Neural progenitor cell (in vitro differentiated cells): ENCODE measurements at regions not wholly inside any gene's neighbourhood (a gene's known extent, or its start where the extent isn't known, plus 50 kb on each side); places are given as distances from the start of the nearest gene placed in this dataset.

Source experiments
- DNase-seq: peaks from one replicate; pipeline ENCODE4 v3.0.0-alpha.2; 2016; ENCODE audit warnings: low spot score
- H2AFZ ChIP-seq: fragments of 200-600 bp; sonication (generic); replicated peaks from 2 replicates; pipeline ENCODE4 v1.6.1; 2016; ENCODE audit warnings: antibody characterized with exemption
- H3F3A ChIP-seq: fragments of 200-600 bp; sonication (generic); 2 replicates; pipeline ENCODE4 v1.6.1; 2016; ENCODE audit warnings: antibody characterized with exemption, low read depth
- H3K27ac ChIP-seq: fragments of 200-600 bp; sonication (generic); 2 replicates; pipeline ENCODE4 v1.5.1; 2016; ENCODE audit warnings: mild to moderate bottlenecking
- H3K27me3 ChIP-seq: fragments of 200-600 bp; sonication (generic); 2 replicates; pipeline ENCODE4 v1.6.1; 2016; ENCODE audit warnings: mild to moderate bottlenecking, moderate library complexity
- H3K36me3 ChIP-seq: fragments of 200-600 bp; sonication (generic); 2 replicates; pipeline ENCODE4 v1.5.1; 2016
- H3K4me1 ChIP-seq: fragments of 200-600 bp; sonication (generic); 2 replicates; pipeline ENCODE4 v1.6.1; 2016; ENCODE audit warnings: mixed run types
- H3K4me2 ChIP-seq: fragments of 200-600 bp; sonication (generic); 2 replicates; pipeline ENCODE4 v1.6.1; 2016
- H3K4me3 ChIP-seq: fragments of 200-600 bp; sonication (generic); 2 replicates; pipeline ENCODE4 v1.5.1; 2016
- H3K79me2 ChIP-seq: fragments of 200-600 bp; sonication (generic); 2 replicates; pipeline ENCODE4 v1.6.1; 2016; ENCODE audit warnings: low read depth
- H3K9ac ChIP-seq: fragments of 200-600 bp; sonication (generic); 2 replicates; pipeline ENCODE4 v1.6.1; 2016
- H3K9me3 ChIP-seq: fragments of 200-600 bp; sonication (generic); 2 replicates; pipeline ENCODE4 v1.5.1; 2016; ENCODE audit warnings: low read depth
- H4K20me1 ChIP-seq: fragments of 200-600 bp; sonication (generic); 2 replicates; pipeline ENCODE4 v1.6.1; 2016; ENCODE audit warnings: low read depth
- H3K27ac Mint-ChIP-seq: 3 replicates; pipeline ENCODE4 v1.8.0; 2021; ENCODE audit warnings: mixed read lengths
- H3K27me3 Mint-ChIP-seq: 2 replicates; pipeline ENCODE4 v1.8.0; 2022; ENCODE audit warnings: low read depth, mild to moderate bottlenecking, inconsistent platforms, moderate library complexity, mixed read lengths; ENCODE audit not compliant: insufficient read depth
- H3K36me3 Mint-ChIP-seq: 3 replicates; pipeline ENCODE4 v1.8.0; 2021; ENCODE audit warnings: mixed read lengths
- H3K4me1 Mint-ChIP-seq: 3 replicates; pipeline ENCODE4 v1.8.0; 2021; ENCODE audit warnings: mixed read lengths
- H3K4me3 Mint-ChIP-seq: 3 replicates; pipeline ENCODE4 v1.8.0; 2021; ENCODE audit warnings: mild to moderate bottlenecking, moderate library complexity, mixed read lengths
- H3K9me3 Mint-ChIP-seq: 3 replicates; pipeline ENCODE4 v1.8.0; 2020; ENCODE audit warnings: mixed read lengths
- EZH2 ChIP-seq: fragments of 200-600 bp; sonication (generic); IDR thresholded peaks from 2 replicates; pipeline ENCODE4 v1.6.1; 2017; ENCODE audit warnings: antibody characterized with exemption, mild to moderate bottlenecking, moderate library complexity
- EZH2phosphoT487 ChIP-seq: fragments of 200-600 bp; sonication (generic); IDR thresholded peaks from 2 replicates; pipeline ENCODE4 v1.6.1; 2017; ENCODE audit warnings: antibody characterized with exemption
- TF ChIP-seq, protein P1 (sequence below): fragments of 200-600 bp; sonication (generic); IDR thresholded peaks from 2 replicates; pipeline ENCODE4 v1.5.1; 2017; ENCODE audit warnings: antibody characterized with exemption, mild to moderate bottlenecking

DNA sequence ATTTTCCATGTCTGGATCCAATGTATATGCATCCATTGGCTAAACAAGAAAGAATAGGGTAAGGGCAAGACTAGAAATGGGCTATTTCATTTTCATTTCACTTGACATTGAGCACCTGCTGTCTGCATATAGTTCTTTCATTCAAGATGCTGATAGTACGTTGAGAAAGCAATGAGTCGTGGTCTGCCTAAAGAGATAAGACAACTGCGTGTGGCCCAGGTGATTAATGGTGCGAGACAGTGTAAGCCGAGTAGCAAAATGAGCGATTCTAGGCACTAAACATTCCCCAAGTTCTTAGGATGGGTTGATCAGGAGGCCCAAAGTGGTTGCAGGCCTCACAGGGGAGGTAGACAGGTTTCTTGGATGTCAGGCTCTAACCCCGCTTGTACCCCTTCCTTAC, 235.4 kb downstream of the PDCD6IP start:
- no peaks in the 10 kb centered on the region for H3K4me1 Mint-ChIP-seq
- H3K36me3 Mint-ChIP-seq: no peaks in the 10 kb centered on the region
- no peaks in the 10 kb centered on the region for H3K27me3 ChIP-seq
- no peak overlapping the region for H3K4me3 ChIP-seq
- peaks cover 5% of the 10 kb centered on the region for H3K27me3 Mint-ChIP-seq
- no peak overlapping the region for H2AFZ ChIP-seq
- no peaks in the 10 kb centered on the region for H4K20me1 ChIP-seq
- DNase-seq: no peak
- H3K9me3 Mint-ChIP-seq: no peaks in the 10 kb centered on the region
- no peaks in the 10 kb centered on the region for H3K79me2 ChIP-seq
- no peak overlapping the region for H3K4me3 Mint-ChIP-seq
- TF ChIP-seq, protein P1, sequence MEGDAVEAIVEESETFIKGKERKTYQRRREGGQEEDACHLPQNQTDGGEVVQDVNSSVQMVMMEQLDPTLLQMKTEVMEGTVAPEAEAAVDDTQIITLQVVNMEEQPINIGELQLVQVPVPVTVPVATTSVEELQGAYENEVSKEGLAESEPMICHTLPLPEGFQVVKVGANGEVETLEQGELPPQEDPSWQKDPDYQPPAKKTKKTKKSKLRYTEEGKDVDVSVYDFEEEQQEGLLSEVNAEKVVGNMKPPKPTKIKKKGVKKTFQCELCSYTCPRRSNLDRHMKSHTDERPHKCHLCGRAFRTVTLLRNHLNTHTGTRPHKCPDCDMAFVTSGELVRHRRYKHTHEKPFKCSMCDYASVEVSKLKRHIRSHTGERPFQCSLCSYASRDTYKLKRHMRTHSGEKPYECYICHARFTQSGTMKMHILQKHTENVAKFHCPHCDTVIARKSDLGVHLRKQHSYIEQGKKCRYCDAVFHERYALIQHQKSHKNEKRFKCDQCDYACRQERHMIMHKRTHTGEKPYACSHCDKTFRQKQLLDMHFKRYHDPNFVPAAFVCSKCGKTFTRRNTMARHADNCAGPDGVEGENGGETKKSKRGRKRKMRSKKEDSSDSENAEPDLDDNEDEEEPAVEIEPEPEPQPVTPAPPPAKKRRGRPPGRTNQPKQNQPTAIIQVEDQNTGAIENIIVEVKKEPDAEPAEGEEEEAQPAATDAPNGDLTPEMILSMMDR: no peak
- TF ChIP-seq EZH2 (no peak), EZH2phosphoT487 (no peak)
- no peak overlapping the region for H3K9ac ChIP-seq
- no peaks in the 10 kb centered on the region for H3K4me1 ChIP-seq
- H3K4me2 ChIP-seq: no peak overlapping the region
- H3F3A ChIP-seq: no peaks in the 10 kb centered on the region
- no peaks in the 10 kb centered on the region for H3K36me3 ChIP-seq
- no peak overlapping the region for H3K27ac ChIP-seq
- H3K9me3 ChIP-seq: no peaks in the 10 kb centered on the region
- no peak overlapping the region for H3K27ac Mint-ChIP-seq

DNA sequence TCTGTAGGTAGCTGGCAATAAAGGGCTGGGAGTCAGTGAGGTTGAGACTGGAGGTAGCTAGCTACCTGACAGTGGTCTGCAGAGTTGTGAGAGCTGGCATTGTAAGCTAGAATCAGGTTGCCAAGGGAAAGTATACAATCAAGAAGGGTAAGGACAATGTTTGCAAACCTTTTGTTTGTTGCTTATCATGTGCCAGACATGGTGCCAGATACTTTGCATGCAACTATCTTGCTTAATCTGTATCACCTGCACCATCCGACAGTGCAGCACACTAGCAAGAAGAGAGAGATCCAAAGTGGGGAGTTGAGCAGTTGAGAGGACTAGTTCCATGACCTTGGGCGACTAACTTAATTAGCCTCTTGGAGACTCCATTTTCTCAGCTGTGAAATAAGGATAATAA, 236.4 kb downstream of the PDCD6IP start:
- no peak for DNase-seq
- no peaks in the 10 kb centered on the region for H3K9me3 Mint-ChIP-seq
- H3K9ac ChIP-seq: no peak overlapping the region

DNA sequence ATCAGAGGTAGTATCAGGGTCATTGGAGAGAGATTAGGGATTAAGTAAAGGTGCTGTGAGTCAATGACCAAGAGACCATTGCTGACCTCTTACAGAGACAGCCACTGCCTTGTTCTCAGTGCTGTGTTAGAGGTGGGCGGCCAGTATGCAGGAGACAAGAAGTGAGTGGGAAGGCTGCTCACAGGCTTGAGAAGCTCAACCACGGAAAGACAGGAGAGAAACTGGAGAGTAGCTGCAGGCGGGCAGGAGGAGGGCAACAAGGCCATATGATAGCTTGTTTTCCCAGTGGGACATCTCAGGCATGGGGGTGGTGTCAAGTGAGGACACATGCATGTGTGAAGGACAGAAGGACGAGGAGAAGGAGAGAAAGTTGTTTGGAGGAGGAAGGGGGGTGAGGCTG, 237.3 kb downstream of the PDCD6IP start:
- Histone ChIP-seq H3F3A (no peaks in the 10 kb centered on the region), H2AFZ (no peak overlapping the region), H3K4me3 (no peak overlapping the region), H4K20me1 (no peaks in the 10 kb centered on the region), H3K9me3 (no peaks in the 10 kb centered on the region), H3K9ac (no peak overlapping the region), H3K36me3 (no peaks in the 10 kb centered on the region), H3K4me2 (no peak overlapping the region), H3K79me2 (no peaks in the 10 kb centered on the region), H3K27me3 (no peaks in the 10 kb centered on the region), H3K4me1 (no peaks in the 10 kb centered on the region), H3K27ac (no peak overlapping the region)
- H3K27ac Mint-ChIP-seq: no peak overlapping the region
- H3K36me3 Mint-ChIP-seq: no peaks in the 10 kb centered on the region
- TF ChIP-seq EZH2 (no peak), EZH2phosphoT487 (no peak)
- TF ChIP-seq, protein P1: no peak
- no peak overlapping the region for H3K4me3 Mint-ChIP-seq
- no peaks in the 10 kb centered on the region for H3K9me3 Mint-ChIP-seq
- no peak for DNase-seq
- H3K4me1 Mint-ChIP-seq: no peaks in the 10 kb centered on the region
- H3K27me3 Mint-ChIP-seq: peaks cover 5% of the 10 kb centered on the region

More for the DNA sequence above, 236.4 kb downstream of the PDCD6IP start:
- no peaks in the 10 kb centered on the region for H3K9me3 ChIP-seq
- Mint-ChIP-seq H3K4me1 (no peaks in the 10 kb centered on the region), H3K27ac (no peak overlapping the region), H3K4me3 (no peak overlapping the region), H3K27me3 (peaks cover 5% of the 10 kb centered on the region), H3K36me3 (no peaks in the 10 kb centered on the region)
- no peaks in the 10 kb centered on the region for H3K4me1 ChIP-seq
- H2AFZ ChIP-seq: no peak overlapping the region
- H3K79me2 ChIP-seq: no peaks in the 10 kb centered on the region
- no peaks in the 10 kb centered on the region for H3K36me3 ChIP-seq
- H3K27ac ChIP-seq: no peak overlapping the region
- no peaks in the 10 kb centered on the region for H3F3A ChIP-seq
- H3K4me2 ChIP-seq: no peak overlapping the region
- H3K4me3 ChIP-seq: no peak overlapping the region
- no peaks in the 10 kb centered on the region for H3K27me3 ChIP-seq
- TF ChIP-seq EZH2phosphoT487: no peak
- H4K20me1 ChIP-seq: no peaks in the 10 kb centered on the region

DNA sequence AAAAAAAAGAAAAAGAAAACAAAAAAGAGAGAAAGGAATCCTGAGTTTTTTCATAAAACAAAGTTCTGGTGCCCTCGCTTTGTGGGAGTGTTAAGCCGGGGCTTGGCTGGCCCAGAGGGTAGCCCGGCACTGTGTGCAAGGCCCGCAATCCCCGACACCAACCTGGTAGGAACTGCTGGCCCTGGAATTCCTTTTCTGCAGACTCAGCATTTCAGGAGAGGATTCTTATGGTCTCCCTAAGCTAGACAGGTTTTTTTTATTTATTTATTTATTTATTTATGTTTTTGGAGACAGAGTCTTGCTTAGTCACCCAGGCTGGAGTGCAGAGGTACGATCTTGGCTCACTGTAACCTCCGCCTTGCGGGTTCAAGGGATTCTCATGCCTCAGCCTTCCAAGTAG, 238.8 kb downstream of the PDCD6IP start:
- no peak overlapping the region for H3K4me3 Mint-ChIP-seq

More for the DNA sequence above, 238.8 kb downstream of the PDCD6IP start:
- Histone ChIP-seq H2AFZ (no peak overlapping the region), H3K4me1 (no peaks in the 10 kb centered on the region), H3K9me3 (no peaks in the 10 kb centered on the region), H4K20me1 (no peaks in the 10 kb centered on the region), H3K4me2 (no peak overlapping the region), H3F3A (no peaks in the 10 kb centered on the region), H3K9ac (no peak overlapping the region), H3K79me2 (no peaks in the 10 kb centered on the region), H3K27ac (no peak overlapping the region), H3K27me3 (no peaks in the 10 kb centered on the region), H3K36me3 (no peaks in the 10 kb centered on the region), H3K4me3 (no peak overlapping the region)
- no peaks in the 10 kb centered on the region for H3K36me3 Mint-ChIP-seq
- H3K27ac Mint-ChIP-seq: no peak overlapping the region
- H3K9me3 Mint-ChIP-seq: no peaks in the 10 kb centered on the region
- TF ChIP-seq, protein P1: no peak
- TF ChIP-seq EZH2: no peak
- no peak for TF ChIP-seq EZH2phosphoT487
- H3K4me1 Mint-ChIP-seq: no peaks in the 10 kb centered on the region
- DNase-seq: no peak
- no peaks in the 10 kb centered on the region for H3K27me3 Mint-ChIP-seq
